Pancreas (tissue), 10 donors: ENCODE measurements at regions not wholly inside any gene's neighbourhood (a gene's known extent, or its start where the extent isn't known, plus 50 kb on each side); places are given as distances from the start of the nearest gene placed in this dataset.

ENCODE experiments used
- ATAC-seq, 4 donors: fragments of 200-7000 bp; cut with Tn5 transposase; one replicate each; pipeline versions ENCODE4 v1.8.0 to v1.9.1; 2020; ENCODE audit warnings: mild to moderate bottlenecking in 4 of 4, moderate library complexity in 4 of 4
- DNase-seq, 6 donors: peaks; one replicate each; pipeline ENCODE4 v3.0.0-alpha.2; 2020
- FAIRE-seq: peaks from 2 replicates; lab custom pipeline; 2012; peaks lifted over from hg19 to GRCh38; lab: Jason Lieb, UNC
- H3K27ac ChIP-seq, 4 donors: fragments of 200-600 bp; sonication (generic); 1 replicate in 3 of 4; 2 replicates in 1 of 4; pipeline versions ENCODE4 v1.5.0 to v1.8.0; 2020
- H3K27me3 ChIP-seq, 4 donors: fragments of 200-600 bp; one replicate each; pipeline ENCODE4 v1.8.0; 2021
- H3K36me3 ChIP-seq, 3 donors: fragments of 200-600 bp; sonication (generic) in 1 of 3; one replicate each; pipeline versions ENCODE4 v1.5.0 to v1.8.0; 2020 to 2021
- H3K4me1 ChIP-seq, 3 donors: fragments of 200-600 bp; one replicate each; pipeline ENCODE4 v1.8.0; 2021
- H3K4me3 ChIP-seq, 4 donors: fragments of 200-600 bp; sonication (generic) in 2 of 4; one replicate each; pipeline versions ENCODE4 v1.5.0 to v1.8.0; 2020 to 2021
- H3K9me3 ChIP-seq, 4 donors: fragments of 200-600 bp; one replicate each; pipeline ENCODE4 v1.8.0; 2021
- CTCF ChIP-seq, 4 donors: fragments of 200-600 bp; sonication (generic) in 3 of 4; IDR thresholded peaks; one replicate each; pipeline versions ENCODE4 v1.5.0 to v1.8.0; 2021; ENCODE audit warnings: antibody characterized with exemption in 4 of 4
- WGBS, 2 donors: extraction: QIAGEN DNeasy Blood & Tissue Kit; methylation state at CpG; one replicate each; pipeline ENCODE4 v1.1.7; 2013; 5-methylcytosine and 5-hydroxymethylcytosine counted together
- intact Hi-C, 3 donors: fragments of 100-400 bp; cut with DNase I; formaldehyde crosslinking; loops; one replicate each; pipeline versions ENCODE4 v1.11.1 to v1.14.2; 2022
- donor health status: healthy with polysubstance abuse.
- donor health status: DM: no; HTN: no; CAD: no; lungs with moderate emphysema.
- donor health status: DM: no; HTN: no; CAD: no.
- donor health status: control.
- donor health status: control.
- donor health status: Bipolar disorder and iron deficiency.
- donor health status: DM: yes; HTN: yes; CAD: no.
- donor health status: DM: no; HTN: no; CAD: no.
- donor health status: DM: no; HTN: no; CAD: no.
- donor health status: DM: yes; HTN: yes; CAD: no.

- intact Hi-C loops, result no loop called here
- 54 to 59% methylated on average over 3 of the region's 3 CpGs for WGBS, 2 donors
- no peaks in the 10 kb centered on the region for H3K27me3 ChIP-seq
- H3K27ac ChIP-seq, result no peak overlapping the region
- DNase-seq (no peak), ATAC-seq (no peak), FAIRE-seq (no peak)
- no peaks in the 10 kb centered on the region for H3K36me3 ChIP-seq
- TF ChIP-seq CTCF (IDR thresholded peaks at IDR 0.05), result no peak
- H3K4me3 ChIP-seq, result no peak overlapping the region
- H3K9me3 ChIP-seq, result no peaks in the 10 kb centered on the region
- H3K4me1 ChIP-seq, result no peaks in the 10 kb centered on the region
Measured at GRCh38 chr10:64503429-64503828, 982.2 kb downstream of the REEP3 start.

GRCh38 chr10:64505501-64505900 lies 984.3 kb downstream of the REEP3 start:
- TF ChIP-seq CTCF (IDR thresholded peaks at IDR 0.05), result no peak
- FAIRE-seq, result no peak
- H3K9me3 ChIP-seq, result no peaks in the 10 kb centered on the region
- no peaks in the 10 kb centered on the region for H3K27me3 ChIP-seq
- intact Hi-C loops, result no loop called here
- no peak overlapping the region for H3K4me3 ChIP-seq
- no peak for DNase-seq
- H3K36me3 ChIP-seq, result no peaks in the 10 kb centered on the region
- H3K4me1 ChIP-seq, result no peaks in the 10 kb centered on the region
- ATAC-seq, result no peak
- no peak overlapping the region for H3K27ac ChIP-seq
- 53 to 58% methylated on average over 1 of the region's 1 CpG for WGBS, 2 donors

GRCh38 chr10:64506963-64507362 lies 985.8 kb downstream of the REEP3 start:
- intact Hi-C loops, result no loop called here
- ATAC-seq (no peak), FAIRE-seq (no peak), DNase-seq (no peak)
- 67 to 81% methylated on average over 3 of the region's 3 CpGs for WGBS, 2 donors
- no peaks in the 10 kb centered on the region for H3K27me3 ChIP-seq
- H3K9me3 ChIP-seq, result no peaks in the 10 kb centered on the region
- no peak overlapping the region for H3K27ac ChIP-seq
- no peaks in the 10 kb centered on the region for H3K36me3 ChIP-seq
- H3K4me1 ChIP-seq, result no peaks in the 10 kb centered on the region
- no peak overlapping the region for H3K4me3 ChIP-seq
- no peak for TF ChIP-seq CTCF (IDR thresholded peaks at IDR 0.05)

GRCh38 chr10:64507651-64508028 lies 986.4 kb downstream of the REEP3 start:
- intact Hi-C loops, result no loop called here
- no peak for TF ChIP-seq CTCF (IDR thresholded peaks at IDR 0.05)
- H3K4me1 ChIP-seq, result no peaks in the 10 kb centered on the region
- no peaks in the 10 kb centered on the region for H3K9me3 ChIP-seq
- no peaks in the 10 kb centered on the region for H3K27me3 ChIP-seq
- no peaks in the 10 kb centered on the region for H3K36me3 ChIP-seq
- no peak overlapping the region for H3K27ac ChIP-seq
- DNase-seq (no peak), ATAC-seq (no peak), FAIRE-seq (no peak)
- 65 to 76% methylated on average over 2 of the region's 2 CpGs for WGBS, 2 donors
- no peak overlapping the region for H3K4me3 ChIP-seq

GRCh38 chr10:64508029-64508661 lies 986.9 kb downstream of the REEP3 start:
- DNase-seq, result no peak
- ATAC-seq, result no peak
- Histone ChIP-seq H3K9me3 (no peaks in the 10 kb centered on the region), H3K4me1 (no peaks in the 10 kb centered on the region), H3K4me3 (no peak overlapping the region), H3K36me3 (no peaks in the 10 kb centered on the region), H3K27me3 (no peaks in the 10 kb centered on the region), H3K27ac (no peak overlapping the region)
- intact Hi-C loops, result no loop called here
- no peak for TF ChIP-seq CTCF (IDR thresholded peaks at IDR 0.05)
- 32 to 37% methylated on average over 2 of the region's 2 CpGs for WGBS, 2 donors
- no peak for FAIRE-seq
